ENCODE measurements at regions not wholly inside any gene's neighbourhood (a gene's known extent, or its start where the extent isn't known, plus 50 kb on each side); places are given as distances from the start of the nearest gene placed in this dataset.

DNA sequence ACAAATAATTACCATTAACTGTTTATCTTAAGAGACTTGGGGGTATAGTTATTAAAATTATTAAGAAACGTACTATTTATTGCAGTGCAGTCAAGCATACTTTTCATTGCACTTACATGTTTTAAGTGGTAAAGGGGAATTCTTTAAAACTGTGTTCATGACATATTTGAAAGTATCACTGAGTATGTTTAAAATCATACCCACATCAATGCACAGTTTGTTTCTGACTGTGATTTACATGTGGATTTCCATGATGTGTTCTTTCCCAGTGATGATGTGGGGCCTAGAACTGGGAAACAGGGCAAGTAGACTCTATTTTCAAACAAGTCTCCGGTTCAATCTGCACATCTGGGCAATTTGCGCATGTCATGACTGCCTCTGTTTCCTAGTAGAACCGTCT is 340.5 kb upstream of the OBI1 start:
- Histone ChIP-seq H3K14ac (ENCODE audit: insufficient read length) (no peak overlapping the region), H3K79me1 (ENCODE audit: low read depth, low read length) (no peaks in the 10 kb centered on the region), H2BK120ac (replicated peaks; ENCODE audit: low read depth, low read length) (no peak overlapping the region), H3K23me2 (ENCODE audit: low read depth, low read length) (no peaks in the 10 kb centered on the region), H4K91ac (replicated peaks; ENCODE audit: insufficient read length, low read length) (no peak overlapping the region), H4K5ac (ENCODE audit: insufficient read length, low read depth, low read length) (no peak overlapping the region), H3K4ac (replicated peaks; ENCODE audit: insufficient read length, low read depth, low read length) (no peak overlapping the region), H4K20me1 (replicated peaks in 1 of 2; ENCODE audit: control insufficient read depth in 1 of 2, insufficient read depth in 2 of 2, low read length in 2 of 2) (no peaks in the 10 kb centered on the region), H4K8ac (ENCODE audit: extremely low read depth, insufficient read depth, low read length) (no peak overlapping the region), H2BK15ac (ENCODE audit: low read length) (no peak overlapping the region), H3K56ac (replicated peaks; ENCODE audit: insufficient read length, low read depth, low read length) (no peak overlapping the region), H3K27me3 (replicated peaks in 1 of 4; ENCODE audit: control insufficient read depth in 3 of 4, extremely low read depth in 1 of 4, insufficient read depth in 3 of 4, low read length in 3 of 4) (no peaks in the 10 kb centered on the region), H3K9me3 (ENCODE audit: insufficient read depth in 2 of 2, low read depth in 1 of 2, low read length in 1 of 2) (no peaks in the 10 kb centered on the region), H2BK20ac (ENCODE audit: low read length) (no peak overlapping the region), H3K18ac (ENCODE audit: extremely low read depth, low read length) (no peak overlapping the region), H3K4me2 (ENCODE audit: insufficient read depth in 1 of 2, low read depth in 2 of 2, low read length in 2 of 2) (no peak overlapping the region), H3K23ac (ENCODE audit: insufficient read length) (no peak overlapping the region), H3K4me1 (replicated peaks in 1 of 4; ENCODE audit: control insufficient read depth in 3 of 4, insufficient read depth in 4 of 4, low read length in 3 of 4) (peaks cover 0 to 4% (median 3%) of the 10 kb centered on the region in 4 experiments; a peak in 3 of 7 replicates), H2AK5ac (ENCODE audit: low read depth, low read length) (no peak overlapping the region), H3K36me3 (ENCODE audit: control insufficient read depth in 2 of 4, insufficient read depth in 4 of 4, low read length in 3 of 4) (no peaks in the 10 kb centered on the region), H3K4me3 (ENCODE audit: extremely low read depth in 1 of 4, insufficient read depth in 2 of 4, low read depth in 3 of 4, low read length in 4 of 4) (no peak overlapping the region), H3K9ac (replicated peaks in 1 of 4; ENCODE audit: extremely low read depth in 1 of 4, low read depth in 3 of 4, low read length in 3 of 4) (no peak overlapping the region), H2BK5ac (ENCODE audit: low read depth, low read length) (no peak overlapping the region), H2AFZ (ENCODE audit: low read length) (no peak overlapping the region), H3K27ac (ENCODE audit: low read depth, low read length) (no peak overlapping the region), H2BK12ac (ENCODE audit: low read depth, low read length) (no peak overlapping the region), H3K79me2 (ENCODE audit: control insufficient read depth in 1 of 2, insufficient read depth in 2 of 2, low read length in 2 of 2) (no peaks in the 10 kb centered on the region)
- FAIRE-seq, result no peak
- WGBS, 2 experiments (ENCODE audit: extremely low coverage in 1 of 2, insufficient coverage in 1 of 2, insufficient read length in 1 of 2, insufficient replicate concordance in 2 of 2, low coverage in 1 of 2, low lambda C conversion rate in 2 of 2, missing lambda C conversion rate in 1 of 2), result 90% methylated on average over 4 of the region's 4 CpGs; no CpG with 5 or more reads in 1 of the 2 experiments
- no peak for DNase-seq (ENCODE audit: low read depth in 1 of 2, low spot score in 2 of 2)
- ChIA-PET POLR2A (ENCODE audit: partially characterized antibody) (no interaction called here), CTCF (ENCODE audit: partially characterized antibody) (interaction anchor here (1.0 to 1.6 kb wide), 2 partner anchors 59 to 61 kb away, joined by 3 to 4 read pairs; no protein-coding TSS in a partner anchor)
- TF ChIP-seq HDAC2 (IDR thresholded peaks at IDR 0.05; ENCODE audit: borderline replicate concordance in 1 of 2, low read depth in 2 of 2, low read length in 2 of 2) (no peak), SAP30 (IDR thresholded peaks at IDR 0.05; ENCODE audit: insufficient read depth, insufficient replicate concordance, low read length) (no peak), RBBP5 (IDR thresholded peaks at IDR 0.05; ENCODE audit: borderline replicate concordance, low read depth, low read length) (no peak), POLR2A (IDR thresholded peaks at IDR 0.05; ENCODE audit: control extremely low read depth in 1 of 2, low read depth in 2 of 2, low read length in 2 of 2) (no peak), SIRT6 (IDR thresholded peaks at IDR 0.05; ENCODE audit: low read length) (no peak), SP1 (IDR thresholded peaks at IDR 0.05; ENCODE audit: low read depth, low read length) (no peak), CHD1 (IDR thresholded peaks at IDR 0.05; ENCODE audit: low read depth, low read length) (no peak), MAFK (IDR thresholded peaks at IDR 0.05; ENCODE audit: low read depth, low read length) (no peak), KDM1A (IDR thresholded peaks at IDR 0.05; ENCODE audit: borderline replicate concordance, low read length) (no peak), EZH2 (IDR thresholded peaks at IDR 0.05; ENCODE audit: low read depth, low read length, severe bottlenecking) (no peak), TEAD4 (IDR thresholded peaks at IDR 0.05; ENCODE audit: low read depth, low read length) (no peak), SIN3A (conservative IDR thresholded peaks at IDR 0.05 in 1 of 2, IDR thresholded peaks at IDR 0.05 in 1 of 2; ENCODE audit: low read depth in 1 of 2, low read length in 2 of 2) (no peak), PHF8 (conservative IDR thresholded peaks at IDR 0.05; ENCODE audit: low read depth, low read length) (no peak)
- TF ChIP-seq, protein P1, sequence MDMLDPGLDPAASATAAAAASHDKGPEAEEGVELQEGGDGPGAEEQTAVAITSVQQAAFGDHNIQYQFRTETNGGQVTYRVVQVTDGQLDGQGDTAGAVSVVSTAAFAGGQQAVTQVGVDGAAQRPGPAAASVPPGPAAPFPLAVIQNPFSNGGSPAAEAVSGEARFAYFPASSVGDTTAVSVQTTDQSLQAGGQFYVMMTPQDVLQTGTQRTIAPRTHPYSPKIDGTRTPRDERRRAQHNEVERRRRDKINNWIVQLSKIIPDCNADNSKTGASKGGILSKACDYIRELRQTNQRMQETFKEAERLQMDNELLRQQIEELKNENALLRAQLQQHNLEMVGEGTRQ (IDR thresholded peaks at IDR 0.05; ENCODE audit: low read length), result no peak

Measured in H1 (cell line).